ENCODE measurements at regions not wholly inside any gene's neighbourhood (a gene's known extent, or its start where the extent isn't known, plus 50 kb on each side); places are given as distances from the start of the nearest gene placed in this dataset.

DNA sequence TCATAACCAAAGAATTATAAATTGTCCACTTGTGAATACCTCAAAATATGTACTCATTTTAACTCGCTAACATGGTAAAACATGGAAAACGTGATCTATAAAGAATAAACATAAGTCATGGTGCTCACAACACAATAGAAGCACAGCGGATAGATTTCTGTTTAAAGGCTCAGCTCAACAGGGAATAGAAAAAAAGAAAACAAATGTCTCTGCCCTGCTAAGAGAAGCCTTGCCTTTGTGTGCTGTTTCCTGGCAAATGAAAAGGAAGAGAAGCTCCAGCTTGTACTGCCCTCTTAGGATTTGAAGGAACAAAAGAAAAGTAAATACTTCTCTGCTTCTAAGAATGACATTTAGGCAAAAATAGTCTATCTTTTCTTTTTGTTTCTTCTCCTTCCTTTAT lies 121.0 kb upstream of the KRR1 start:
- TF ChIP-seq POLR2A (IDR thresholded peaks at IDR 0.05; ENCODE audit: low read length) (no peak), GATA1 (IDR thresholded peaks at IDR 0.05; ENCODE audit: low read depth, low read length) (no peak)
